B cell (primary cell): ENCODE measurements at regions not wholly inside any gene's neighbourhood (a gene's known extent, or its start where the extent isn't known, plus 50 kb on each side); places are given as distances from the start of the nearest gene placed in this dataset.

Experiments
- ATAC-seq: fragments of 200-7000 bp; cut with Tn5 transposase; one replicate; pipeline ENCODE4 v1.10.0; 2021; ENCODE audit warnings: low read depth, mild to moderate bottlenecking, moderate number of reproducible peaks, moderate library complexity
- CTCF ChIA-PET: fragments of 350-600 bp; sonication (Branson Sonifier 250); formaldehyde crosslinking; loops from one replicate; lab custom pipeline; 2021; ENCODE audit warnings: antibody characterized with exemption, inconsistent platforms; lab: Charles Lee
- POLR2A ChIA-PET: fragments of 350-600 bp; sonication (Branson Sonifier 250); formaldehyde crosslinking; loops from one replicate; lab custom pipeline; 2021; ENCODE audit warnings: antibody characterized with exemption; lab: Charles Lee
- DNase-seq: peaks from one replicate; pipeline ENCODE4 v3.0.0; 2013
- H2AFZ ChIP-seq: 2 replicates; pipeline ENCODE4 v1.6.1; 2012; ENCODE audit warnings: mild to moderate bottlenecking, low read depth, low read length; ENCODE audit not compliant: insufficient read depth, poor library complexity, severe bottlenecking
- H3K27ac ChIP-seq, 2 donors: 1 replicate in 1 of 2; 2 replicates in 1 of 2; pipeline ENCODE4 v1.5.1; 2012 to 2013; ENCODE audit warnings: low read length in 2 of 2, mild to moderate bottlenecking in 2 of 2, moderate library complexity in 1 of 2
- H3K27me3 ChIP-seq, 4 experiments: fragments of 200-600 bp in 1 of 4; sonication (generic) in 1 of 4; replicated peaks in 1 of 4; 1 replicate in 2 of 4; 2 replicates in 2 of 4; pipeline versions ENCODE4 v1.6.1 to v1.7.0; 2013 to 2016; ENCODE audit warnings: low read length in 3 of 4, mild to moderate bottlenecking in 2 of 4, mixed read lengths in 1 of 4, moderate library complexity in 1 of 4; ENCODE audit not compliant: insufficient read depth in 4 of 4, control insufficient read depth in 3 of 4; ENCODE audit errors: control extremely low read depth in 1 of 4
- H3K36me3 ChIP-seq, 2 experiments: replicated peaks in 1 of 2; 1 replicate in 1 of 2; 2 replicates in 1 of 2; pipeline versions ENCODE4 v1.6.1 to v1.7.1; 2013; ENCODE audit warnings: low read length in 1 of 2; ENCODE audit not compliant: insufficient read depth in 2 of 2, control insufficient read depth in 1 of 2; ENCODE audit errors: control extremely low read depth in 1 of 2, extremely low read depth in 1 of 2
- H3K4me1 ChIP-seq, 2 donors: fragments of 200-600 bp in 1 of 2; sonication (generic) in 1 of 2; 1 replicate in 1 of 2; 2 replicates in 1 of 2; pipeline versions ENCODE4 v1.5.1 to v1.6.1; 2013 to 2017; ENCODE audit warnings: low read length in 2 of 2; ENCODE audit not compliant: control insufficient read depth in 2 of 2, insufficient read depth in 2 of 2
- H3K4me2 ChIP-seq: replicated peaks from 2 replicates; pipeline ENCODE3; 2012; ENCODE audit warnings: mild to moderate bottlenecking, low read depth, low read length; ENCODE audit not compliant: poor library complexity, severe bottlenecking
- H3K4me3 ChIP-seq, 5 experiments: fragments of 200-600 bp in 1 of 5; sonication (generic) in 1 of 5; 1 replicate in 3 of 5; 2 replicates in 2 of 5; pipeline versions ENCODE4 v1.5.1 to v1.7.0; 2011 to 2016; ENCODE audit warnings: low read length in 4 of 5, mild to moderate bottlenecking in 4 of 5, low read depth in 2 of 5, control low read depth in 1 of 5, moderate library complexity in 1 of 5; ENCODE audit not compliant: insufficient read depth in 1 of 5; ENCODE audit errors: control extremely low read depth in 1 of 5, extremely low read depth in 1 of 5
- H3K79me2 ChIP-seq: fragments of 200-600 bp; sonication (generic); one replicate; pipeline ENCODE4 v1.6.0; 2016; ENCODE audit warnings: low read length; ENCODE audit not compliant: control insufficient read depth, insufficient read depth
- H3K9ac ChIP-seq: fragments of 200-600 bp; sonication (generic); 2 replicates; pipeline ENCODE4 v1.6.1; 2017; ENCODE audit warnings: mild to moderate bottlenecking, low read length, moderate library complexity
- H3K9me3 ChIP-seq, 3 donors: one replicate each; pipeline versions ENCODE4 v1.6.1 to v1.7.1; 2013; ENCODE audit warnings: low read length in 2 of 3; ENCODE audit not compliant: control insufficient read depth in 2 of 3, insufficient read depth in 1 of 3; ENCODE audit errors: control extremely low read depth in 1 of 3
- H4K20me1 ChIP-seq: 2 replicates; pipeline ENCODE4 v1.6.0; 2012; ENCODE audit warnings: mild to moderate bottlenecking, low read length; ENCODE audit not compliant: insufficient read depth, control insufficient read depth, poor library complexity, severe bottlenecking
- H3K27ac Mint-ChIP-seq: one replicate; pipeline ENCODE4 v1.8.0; 2021; ENCODE audit warnings: mixed read lengths
- H3K27me3 Mint-ChIP-seq: one replicate; pipeline ENCODE4 v1.8.0; 2021; ENCODE audit warnings: mixed read lengths
- H3K4me1 Mint-ChIP-seq: one replicate; pipeline ENCODE4 v1.8.0; 2021; ENCODE audit warnings: mixed read lengths
- H3K4me3 Mint-ChIP-seq: one replicate; pipeline ENCODE4 v1.8.0; 2021; ENCODE audit warnings: mixed read lengths
- H3K9me3 Mint-ChIP-seq: one replicate; pipeline ENCODE4 v1.8.0; 2022; ENCODE audit warnings: mixed read lengths; ENCODE audit not compliant: insufficient read depth
- EZH2 ChIP-seq: IDR thresholded peaks from 2 replicates; pipeline ENCODE4 v1.6.1; 2012; ENCODE audit warnings: borderline replicate concordance, low read depth, mild to moderate bottlenecking, moderate library complexity, low read length; ENCODE audit not compliant: insufficient read depth, poor library complexity, severe bottlenecking
- WGBS: methylation state at CpG from one replicate; pipeline ENCODE4 v1.1.5; 2013; ENCODE audit warnings: missing lambda C conversion rate; ENCODE audit not compliant: insufficient coverage; 5-methylcytosine and 5-hydroxymethylcytosine counted together
- intact Hi-C: fragments of 100-400 bp; cut with micrococcal nuclease; formaldehyde crosslinking; loops from one replicate; pipeline ENCODE4 v1.10.0; 2022
- TF ChIP-seq, protein P1 (sequence below): fragments of 200-600 bp; IDR thresholded peaks from one replicate; pipeline ENCODE4 v1.8.0; 2022; ENCODE audit warnings: antibody characterized with exemption, mild to moderate bottlenecking

DNA sequence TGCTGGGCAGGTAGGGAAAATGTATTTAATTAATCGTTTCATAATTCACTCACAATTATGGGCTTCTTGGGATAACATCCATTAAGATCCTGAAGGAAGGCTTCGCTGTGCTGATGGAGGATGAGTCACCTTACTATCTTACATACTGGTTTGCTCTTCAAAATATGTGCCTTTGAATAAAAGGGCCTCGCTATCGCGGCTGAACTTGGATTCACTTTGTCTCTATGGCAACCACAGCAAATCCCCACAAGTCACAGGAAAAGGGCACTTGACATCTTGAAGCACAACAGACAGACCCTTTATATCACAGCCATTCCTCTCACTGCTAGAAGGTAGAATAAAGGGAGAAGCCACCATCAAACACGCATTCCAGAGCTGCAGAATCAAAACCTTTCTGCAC is 141.3 kb upstream of the MYLIP start:
- H3K27me3 ChIP-seq, result no peaks in the 10 kb centered on the region
- H3K36me3 ChIP-seq, result no peaks in the 10 kb centered on the region
- no peaks in the 10 kb centered on the region for H3K9me3 ChIP-seq
- intact Hi-C loops, result no loop called here
- Mint-ChIP-seq H3K27ac (no peak overlapping the region), H3K9me3 (no peaks in the 10 kb centered on the region), H3K4me3 (no peak overlapping the region), H3K27me3 (no peaks in the 10 kb centered on the region), H3K4me1 (no peaks in the 10 kb centered on the region)
- ATAC-seq (no peak), DNase-seq (no peak)
- H3K4me3 ChIP-seq, result no peak overlapping the region
- no peaks in the 10 kb centered on the region for H3K4me1 ChIP-seq
- TF ChIP-seq EZH2, result no peak
- TF ChIP-seq, protein P1, sequence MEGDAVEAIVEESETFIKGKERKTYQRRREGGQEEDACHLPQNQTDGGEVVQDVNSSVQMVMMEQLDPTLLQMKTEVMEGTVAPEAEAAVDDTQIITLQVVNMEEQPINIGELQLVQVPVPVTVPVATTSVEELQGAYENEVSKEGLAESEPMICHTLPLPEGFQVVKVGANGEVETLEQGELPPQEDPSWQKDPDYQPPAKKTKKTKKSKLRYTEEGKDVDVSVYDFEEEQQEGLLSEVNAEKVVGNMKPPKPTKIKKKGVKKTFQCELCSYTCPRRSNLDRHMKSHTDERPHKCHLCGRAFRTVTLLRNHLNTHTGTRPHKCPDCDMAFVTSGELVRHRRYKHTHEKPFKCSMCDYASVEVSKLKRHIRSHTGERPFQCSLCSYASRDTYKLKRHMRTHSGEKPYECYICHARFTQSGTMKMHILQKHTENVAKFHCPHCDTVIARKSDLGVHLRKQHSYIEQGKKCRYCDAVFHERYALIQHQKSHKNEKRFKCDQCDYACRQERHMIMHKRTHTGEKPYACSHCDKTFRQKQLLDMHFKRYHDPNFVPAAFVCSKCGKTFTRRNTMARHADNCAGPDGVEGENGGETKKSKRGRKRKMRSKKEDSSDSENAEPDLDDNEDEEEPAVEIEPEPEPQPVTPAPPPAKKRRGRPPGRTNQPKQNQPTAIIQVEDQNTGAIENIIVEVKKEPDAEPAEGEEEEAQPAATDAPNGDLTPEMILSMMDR, result no peak
- POLR2A ChIA-PET, result no interaction called here
- no peak overlapping the region for H3K4me2 ChIP-seq
- H3K27ac ChIP-seq, result no peak overlapping the region
- H4K20me1 ChIP-seq, result no peaks in the 10 kb centered on the region
- CTCF ChIA-PET, result no interaction called here
- no peak overlapping the region for H2AFZ ChIP-seq
- no peaks in the 10 kb centered on the region for H3K79me2 ChIP-seq
- 60% methylated on average over 1 of the region's 6 CpGs for WGBS
- no peak overlapping the region for H3K9ac ChIP-seq

DNA sequence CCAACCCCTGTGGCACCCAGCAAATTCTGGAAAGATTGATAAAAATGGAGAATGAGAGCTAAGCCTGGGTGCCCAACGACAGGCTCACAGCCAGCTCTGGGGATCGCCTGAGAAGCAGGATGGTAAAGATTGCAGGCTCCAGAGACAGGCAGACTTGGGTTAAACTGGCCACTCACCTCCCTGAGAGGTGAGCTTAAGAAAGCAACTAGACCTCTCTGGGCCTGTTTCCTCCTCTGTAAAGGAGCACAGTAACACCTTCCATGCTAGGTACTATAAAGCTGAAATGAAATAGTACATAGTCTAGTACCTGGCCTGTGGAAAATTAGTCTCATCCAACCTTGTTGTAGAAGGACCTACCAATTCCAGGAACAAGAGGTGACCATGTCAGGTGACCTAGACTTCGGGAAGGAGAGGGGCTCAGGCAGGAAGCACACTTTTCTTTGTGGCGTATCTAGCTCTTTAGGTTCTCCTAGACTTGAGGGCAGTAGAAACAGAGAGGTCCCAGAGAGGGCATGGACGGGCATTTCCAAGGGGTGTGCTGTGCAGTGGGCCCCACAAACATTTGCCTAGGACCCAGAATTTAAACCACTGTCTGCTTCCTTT is 142.8 kb upstream of the MYLIP start:
- no peak for ATAC-seq
- 64% methylated on average over 5 of the region's 5 CpGs for WGBS

More for the DNA sequence above, 142.8 kb upstream of the MYLIP start:
- Histone ChIP-seq H3K9ac (no peak overlapping the region), H3K4me3 (no peak overlapping the region), H3K4me2 (no peak overlapping the region), H3K4me1 (no peaks in the 10 kb centered on the region), H3K36me3 (no peaks in the 10 kb centered on the region), H4K20me1 (no peaks in the 10 kb centered on the region), H3K79me2 (no peaks in the 10 kb centered on the region), H3K27ac (no peak overlapping the region), H3K27me3 (peaks cover 0 to 5% (median 0%) of the 10 kb centered on the region in 4 experiments), H3K9me3 (no peaks in the 10 kb centered on the region), H2AFZ (no peak overlapping the region)
- no peak for DNase-seq
- intact Hi-C loops, result no loop called here
- no peak overlapping the region for H3K27ac Mint-ChIP-seq
- ChIA-PET CTCF (no interaction called here), POLR2A (no interaction called here)
- no peaks in the 10 kb centered on the region for H3K4me1 Mint-ChIP-seq
- H3K4me3 Mint-ChIP-seq, result no peak overlapping the region
- H3K9me3 Mint-ChIP-seq, result no peaks in the 10 kb centered on the region
- TF ChIP-seq, protein P1, result no peak
- no peak for TF ChIP-seq EZH2
- no peaks in the 10 kb centered on the region for H3K27me3 Mint-ChIP-seq
